Liver (tissue), 8 donors: ENCODE measurements at regions not wholly inside any gene's neighbourhood (a gene's known extent, or its start where the extent isn't known, plus 50 kb on each side); places are given as distances from the start of the nearest gene placed in this dataset.

Experiments used
- DNase-seq: peaks from one replicate; pipeline ENCODE4 v3.0.0-alpha.2; 2017; ENCODE audit warnings: low spot score
- H3K27ac ChIP-seq, 2 donors: one replicate each; pipeline ENCODE4 v1.7.0; 2013; ENCODE audit warnings: inconsistent platforms in 2 of 2, low read length in 2 of 2, control low read depth in 1 of 2, low read depth in 1 of 2, mild to moderate bottlenecking in 1 of 2
- H3K27me3 ChIP-seq, 4 donors: one replicate each; pipeline versions ENCODE4 v1.6.1 to v1.7.0; 2013; ENCODE audit warnings: low read length in 3 of 4, inconsistent platforms in 1 of 4, mild to moderate bottlenecking in 1 of 4, moderate library complexity in 1 of 4; ENCODE audit not compliant: control insufficient read depth in 4 of 4, insufficient read depth in 4 of 4
- H3K36me3 ChIP-seq, 4 donors: one replicate each; pipeline versions ENCODE4 v1.6.1 to v1.7.0; 2013; ENCODE audit warnings: low read length in 3 of 4, mild to moderate bottlenecking in 3 of 4, low read depth in 1 of 4, moderate library complexity in 1 of 4; ENCODE audit not compliant: control insufficient read depth in 4 of 4, insufficient read depth in 3 of 4
- H3K4me1 ChIP-seq, 4 donors: one replicate each; pipeline versions ENCODE4 v1.6.1 to v1.7.0; 2013; ENCODE audit warnings: low read length in 3 of 4, mild to moderate bottlenecking in 3 of 4, moderate library complexity in 1 of 4; ENCODE audit not compliant: control insufficient read depth in 4 of 4, insufficient read depth in 4 of 4
- H3K4me3 ChIP-seq, 3 donors: one replicate each; pipeline versions ENCODE4 v1.6.1 to v1.7.0; 2013; ENCODE audit warnings: low read length in 3 of 3, control low read depth in 1 of 3, low read depth in 1 of 3, mild to moderate bottlenecking in 1 of 3
- H3K9ac ChIP-seq, 2 donors: one replicate each; pipeline ENCODE4 v1.7.0; 2013; ENCODE audit warnings: low read length in 2 of 2, mild to moderate bottlenecking in 2 of 2, moderate library complexity in 2 of 2, control low read depth in 1 of 2, low read depth in 1 of 2
- H3K9me3 ChIP-seq, 4 donors: one replicate each; pipeline versions ENCODE4 v1.6.1 to v1.7.0; 2013; ENCODE audit warnings: low read length in 3 of 4; ENCODE audit not compliant: control insufficient read depth in 4 of 4
- FOXA1 ChIP-seq: IDR thresholded peaks from 2 replicates; pipeline ENCODE4 v1.6.1; 2016; ENCODE audit warnings: antibody characterized with exemption
- FOXA2 ChIP-seq: IDR thresholded peaks from 2 replicates; pipeline ENCODE4 v1.6.1; 2016; ENCODE audit warnings: antibody characterized with exemption
- GABPA ChIP-seq, 2 donors: IDR thresholded peaks in 1 of 2; conservative IDR thresholded peaks in 1 of 2; 2 replicates each; pipeline ENCODE4 v1.6.1; 2016; ENCODE audit warnings: antibody characterized with exemption in 2 of 2, mild to moderate bottlenecking in 1 of 2, moderate library complexity in 1 of 2
- HNF4A ChIP-seq, 2 donors: conservative IDR thresholded peaks; 2 replicates each; pipeline ENCODE4 v1.6.1; 2016; ENCODE audit warnings: antibody characterized with exemption in 2 of 2, mild to moderate bottlenecking in 2 of 2
- HNF4G ChIP-seq: IDR thresholded peaks from 2 replicates; pipeline ENCODE4 v1.6.1; 2016; ENCODE audit warnings: antibody characterized with exemption
- JUND ChIP-seq, 2 donors: IDR thresholded peaks; 2 replicates each; pipeline ENCODE4 v1.6.1; 2016; ENCODE audit warnings: antibody characterized with exemption in 2 of 2
- NR2F2 ChIP-seq: IDR thresholded peaks from 2 replicates; pipeline ENCODE4 v1.6.1; 2016; ENCODE audit warnings: antibody characterized with exemption
- RAD21 ChIP-seq, 2 donors: IDR thresholded peaks; 2 replicates each; pipeline ENCODE4 v1.6.1; 2016; ENCODE audit warnings: antibody characterized with exemption in 2 of 2, mild to moderate bottlenecking in 2 of 2
- RXRA ChIP-seq, 2 donors: IDR thresholded peaks; 2 replicates each; pipeline ENCODE4 v1.6.1; 2017 to 2018; ENCODE audit warnings: antibody characterized with exemption in 2 of 2, mild to moderate bottlenecking in 1 of 2
- SP1 ChIP-seq: IDR thresholded peaks from 2 replicates; pipeline ENCODE4 v1.6.1; 2018; ENCODE audit warnings: antibody characterized with exemption, mild to moderate bottlenecking
- TAF1 ChIP-seq: conservative IDR thresholded peaks from 2 replicates; pipeline ENCODE4 v1.6.1; 2016; ENCODE audit warnings: antibody characterized with exemption, mild to moderate bottlenecking
- YY1 ChIP-seq: IDR thresholded peaks from 2 replicates; pipeline ENCODE4 v1.6.1; 2016; ENCODE audit warnings: antibody characterized with exemption, mild to moderate bottlenecking
- WGBS: extraction: QIAGEN DNeasy Blood & Tissue Kit; methylation state at CpG from one replicate; pipeline ENCODE4 v1.1.7; 2013; 5-methylcytosine and 5-hydroxymethylcytosine counted together
- TF ChIP-seq, protein P1 (sequence below): IDR thresholded peaks from 2 replicates; pipeline ENCODE4 v1.6.1; 2016; ENCODE audit warnings: antibody characterized with exemption
- TF ChIP-seq, protein P2 (sequence below): IDR thresholded peaks from 2 replicates; pipeline ENCODE4 v1.6.1; 2016; ENCODE audit warnings: antibody characterized with exemption
- TF ChIP-seq, protein P3 (sequence below): IDR thresholded peaks from 2 replicates; pipeline ENCODE4 v1.6.1; 2016; ENCODE audit warnings: antibody characterized with exemption
- TF ChIP-seq, protein P4 (sequence below): IDR thresholded peaks from 2 replicates; pipeline ENCODE4 v1.6.1; 2016; ENCODE audit warnings: antibody characterized with exemption, mild to moderate bottlenecking
- TF ChIP-seq, protein P5 (sequence below): fragments of 150-350 bp; IDR thresholded peaks from 2 replicates; pipeline ENCODE4 v1.5.1; 2017; ENCODE audit warnings: improper control_type of control experiment, low read depth, low read length; ENCODE audit not compliant: missing input control
- donor health status: healthy.
- donor health status: healthy.
- donor health status: healthy.
- donor health status: healthy.
- donor health status: healthy.

DNA sequence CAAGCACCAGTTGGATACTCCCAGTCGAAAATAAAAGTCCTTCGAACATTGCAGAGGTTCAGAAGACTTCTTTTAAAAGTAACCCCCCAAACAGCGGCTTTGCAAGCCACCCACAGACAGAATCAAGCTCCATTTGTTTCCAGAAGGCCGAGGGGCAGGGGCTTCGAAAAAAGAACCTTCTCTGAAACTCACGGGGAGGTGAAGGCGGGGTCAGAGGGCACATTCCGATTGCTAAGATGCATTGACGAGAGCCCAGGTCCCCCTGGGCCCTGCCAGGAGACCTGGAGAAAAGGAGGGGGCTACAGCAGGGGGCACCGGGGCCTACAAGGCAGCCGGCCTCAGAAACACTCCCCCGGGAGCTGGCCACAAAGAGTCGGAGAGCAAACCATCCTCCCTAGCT lies 306.8 kb downstream of the MN1 start:
- 90% methylated on average over 13 of the region's 13 CpGs for WGBS
- H3K9me3 ChIP-seq: no peaks in the 10 kb centered on the region
- no peaks in the 10 kb centered on the region for H3K27me3 ChIP-seq
- H3K9ac ChIP-seq: no peak overlapping the region
- H3K27ac ChIP-seq: no peak overlapping the region
- H3K36me3 ChIP-seq: no peaks in the 10 kb centered on the region
- H3K4me1 ChIP-seq: peaks cover 0 to 10% (median 3%) of the 10 kb centered on the region in 4 donors
- no peak for DNase-seq
- no peak overlapping the region for H3K4me3 ChIP-seq
- TF ChIP-seq FOXA1: no peak
- no peak for TF ChIP-seq GABPA (IDR thresholded peaks at IDR 0.05 in 1 of 2, conservative IDR thresholded peaks at IDR 0.05 in 1 of 2)
- no peak for TF ChIP-seq RXRA (IDR thresholded peaks at IDR 0.05)
- TF ChIP-seq YY1: no peak
- TF ChIP-seq, protein P1, sequence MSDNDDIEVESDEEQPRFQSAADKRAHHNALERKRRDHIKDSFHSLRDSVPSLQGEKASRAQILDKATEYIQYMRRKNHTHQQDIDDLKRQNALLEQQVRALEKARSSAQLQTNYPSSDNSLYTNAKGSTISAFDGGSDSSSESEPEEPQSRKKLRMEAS: no peak
- TF ChIP-seq, protein P2, sequence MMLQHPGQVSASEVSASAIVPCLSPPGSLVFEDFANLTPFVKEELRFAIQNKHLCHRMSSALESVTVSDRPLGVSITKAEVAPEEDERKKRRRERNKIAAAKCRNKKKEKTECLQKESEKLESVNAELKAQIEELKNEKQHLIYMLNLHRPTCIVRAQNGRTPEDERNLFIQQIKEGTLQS: no peak
- TF ChIP-seq, protein P3, sequence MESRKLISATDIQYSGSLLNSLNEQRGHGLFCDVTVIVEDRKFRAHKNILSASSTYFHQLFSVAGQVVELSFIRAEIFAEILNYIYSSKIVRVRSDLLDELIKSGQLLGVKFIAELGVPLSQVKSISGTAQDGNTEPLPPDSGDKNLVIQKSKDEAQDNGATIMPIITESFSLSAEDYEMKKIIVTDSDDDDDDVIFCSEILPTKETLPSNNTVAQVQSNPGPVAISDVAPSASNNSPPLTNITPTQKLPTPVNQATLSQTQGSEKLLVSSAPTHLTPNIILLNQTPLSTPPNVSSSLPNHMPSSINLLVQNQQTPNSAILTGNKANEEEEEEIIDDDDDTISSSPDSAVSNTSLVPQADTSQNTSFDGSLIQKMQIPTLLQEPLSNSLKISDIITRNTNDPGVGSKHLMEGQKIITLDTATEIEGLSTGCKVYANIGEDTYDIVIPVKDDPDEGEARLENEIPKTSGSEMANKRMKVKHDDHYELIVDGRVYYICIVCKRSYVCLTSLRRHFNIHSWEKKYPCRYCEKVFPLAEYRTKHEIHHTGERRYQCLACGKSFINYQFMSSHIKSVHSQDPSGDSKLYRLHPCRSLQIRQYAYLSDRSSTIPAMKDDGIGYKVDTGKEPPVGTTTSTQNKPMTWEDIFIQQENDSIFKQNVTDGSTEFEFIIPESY: no peak
- TF ChIP-seq FOXA2: no peak
- TF ChIP-seq, protein P4, sequence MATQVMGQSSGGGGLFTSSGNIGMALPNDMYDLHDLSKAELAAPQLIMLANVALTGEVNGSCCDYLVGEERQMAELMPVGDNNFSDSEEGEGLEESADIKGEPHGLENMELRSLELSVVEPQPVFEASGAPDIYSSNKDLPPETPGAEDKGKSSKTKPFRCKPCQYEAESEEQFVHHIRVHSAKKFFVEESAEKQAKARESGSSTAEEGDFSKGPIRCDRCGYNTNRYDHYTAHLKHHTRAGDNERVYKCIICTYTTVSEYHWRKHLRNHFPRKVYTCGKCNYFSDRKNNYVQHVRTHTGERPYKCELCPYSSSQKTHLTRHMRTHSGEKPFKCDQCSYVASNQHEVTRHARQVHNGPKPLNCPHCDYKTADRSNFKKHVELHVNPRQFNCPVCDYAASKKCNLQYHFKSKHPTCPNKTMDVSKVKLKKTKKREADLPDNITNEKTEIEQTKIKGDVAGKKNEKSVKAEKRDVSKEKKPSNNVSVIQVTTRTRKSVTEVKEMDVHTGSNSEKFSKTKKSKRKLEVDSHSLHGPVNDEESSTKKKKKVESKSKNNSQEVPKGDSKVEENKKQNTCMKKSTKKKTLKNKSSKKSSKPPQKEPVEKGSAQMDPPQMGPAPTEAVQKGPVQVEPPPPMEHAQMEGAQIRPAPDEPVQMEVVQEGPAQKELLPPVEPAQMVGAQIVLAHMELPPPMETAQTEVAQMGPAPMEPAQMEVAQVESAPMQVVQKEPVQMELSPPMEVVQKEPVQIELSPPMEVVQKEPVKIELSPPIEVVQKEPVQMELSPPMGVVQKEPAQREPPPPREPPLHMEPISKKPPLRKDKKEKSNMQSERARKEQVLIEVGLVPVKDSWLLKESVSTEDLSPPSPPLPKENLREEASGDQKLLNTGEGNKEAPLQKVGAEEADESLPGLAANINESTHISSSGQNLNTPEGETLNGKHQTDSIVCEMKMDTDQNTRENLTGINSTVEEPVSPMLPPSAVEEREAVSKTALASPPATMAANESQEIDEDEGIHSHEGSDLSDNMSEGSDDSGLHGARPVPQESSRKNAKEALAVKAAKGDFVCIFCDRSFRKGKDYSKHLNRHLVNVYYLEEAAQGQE: no peak
- no peak for TF ChIP-seq TAF1

DNA sequence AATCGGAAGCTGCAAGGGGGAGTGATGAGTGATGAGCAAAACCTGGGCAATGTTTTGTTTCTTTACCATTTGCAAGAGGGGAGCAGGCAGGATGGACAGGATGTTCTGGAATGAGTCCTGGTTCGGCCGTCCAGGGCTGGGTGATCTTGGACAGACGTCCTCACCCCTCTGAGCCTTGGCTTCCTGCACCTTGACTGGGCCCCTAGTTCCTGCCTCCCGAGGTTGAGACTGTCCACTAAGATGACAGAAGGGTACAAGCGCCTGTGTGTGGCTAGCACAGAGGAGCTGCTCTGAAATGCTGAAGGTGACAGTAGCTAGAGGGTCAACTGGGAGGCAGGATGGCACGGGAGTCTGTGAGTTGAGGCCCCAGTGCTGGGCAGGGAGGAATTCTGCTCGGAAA lies 306.2 kb downstream of the MN1 start:
- no peak for DNase-seq
- H3K9ac ChIP-seq: no peak overlapping the region
- TF ChIP-seq TAF1: no peak
- TF ChIP-seq, protein P2: no peak
- TF ChIP-seq FOXA2: no peak
- no peak for TF ChIP-seq YY1
- no peak for TF ChIP-seq NR2F2
- TF ChIP-seq, protein P1: no peak
- TF ChIP-seq FOXA1: no peak
- no peak for TF ChIP-seq RAD21 (IDR thresholded peaks at IDR 0.05)
- no peak for TF ChIP-seq HNF4A (conservative IDR thresholded peaks at IDR 0.05)
- no peak for TF ChIP-seq JUND (IDR thresholded peaks at IDR 0.05)
- no peak for TF ChIP-seq GABPA (IDR thresholded peaks at IDR 0.05 in 1 of 2, conservative IDR thresholded peaks at IDR 0.05 in 1 of 2)
- TF ChIP-seq, protein P3: no peak
- TF ChIP-seq, protein P4: no peak
- TF ChIP-seq, protein P5, sequence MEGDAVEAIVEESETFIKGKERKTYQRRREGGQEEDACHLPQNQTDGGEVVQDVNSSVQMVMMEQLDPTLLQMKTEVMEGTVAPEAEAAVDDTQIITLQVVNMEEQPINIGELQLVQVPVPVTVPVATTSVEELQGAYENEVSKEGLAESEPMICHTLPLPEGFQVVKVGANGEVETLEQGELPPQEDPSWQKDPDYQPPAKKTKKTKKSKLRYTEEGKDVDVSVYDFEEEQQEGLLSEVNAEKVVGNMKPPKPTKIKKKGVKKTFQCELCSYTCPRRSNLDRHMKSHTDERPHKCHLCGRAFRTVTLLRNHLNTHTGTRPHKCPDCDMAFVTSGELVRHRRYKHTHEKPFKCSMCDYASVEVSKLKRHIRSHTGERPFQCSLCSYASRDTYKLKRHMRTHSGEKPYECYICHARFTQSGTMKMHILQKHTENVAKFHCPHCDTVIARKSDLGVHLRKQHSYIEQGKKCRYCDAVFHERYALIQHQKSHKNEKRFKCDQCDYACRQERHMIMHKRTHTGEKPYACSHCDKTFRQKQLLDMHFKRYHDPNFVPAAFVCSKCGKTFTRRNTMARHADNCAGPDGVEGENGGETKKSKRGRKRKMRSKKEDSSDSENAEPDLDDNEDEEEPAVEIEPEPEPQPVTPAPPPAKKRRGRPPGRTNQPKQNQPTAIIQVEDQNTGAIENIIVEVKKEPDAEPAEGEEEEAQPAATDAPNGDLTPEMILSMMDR: no peak
- no peak for TF ChIP-seq SP1
- no peak for TF ChIP-seq HNF4G
- no peak for TF ChIP-seq RXRA (IDR thresholded peaks at IDR 0.05)

More for the DNA sequence above, 306.2 kb downstream of the MN1 start:
- WGBS: 91% methylated on average over 8 of the region's 8 CpGs
- H3K27me3 ChIP-seq: no peaks in the 10 kb centered on the region
- no peaks in the 10 kb centered on the region for H3K9me3 ChIP-seq
- H3K27ac ChIP-seq: no peak overlapping the region
- H3K36me3 ChIP-seq: no peaks in the 10 kb centered on the region
- peaks cover 0 to 5% (median 0%) of the 10 kb centered on the region in 4 donors for H3K4me1 ChIP-seq
- H3K4me3 ChIP-seq: no peak overlapping the region
